Astrocyte of the cerebellum (primary cell): ENCODE measurements at regions not wholly inside any gene's neighbourhood (a gene's known extent, or its start where the extent isn't known, plus 50 kb on each side); places are given as distances from the start of the nearest gene placed in this dataset.

Source experiments
- DNase-seq: peaks from one replicate; pipeline ENCODE4 v3.0.0-alpha.2; 2011; ENCODE audit warnings: low read depth
- H3K4me3 ChIP-seq: 2 replicates; pipeline ENCODE4 v1.5.1; 2011; ENCODE audit warnings: mild to moderate bottlenecking, low read depth, low read length, moderate library complexity
- CTCF ChIP-seq: IDR thresholded peaks from 2 replicates; pipeline ENCODE4 v1.5.1; 2012; ENCODE audit warnings: low read length, low read depth, moderate library complexity, mild to moderate bottlenecking; ENCODE audit errors: missing control alignments
- in situ Hi-C: cut with HindIII; loops from 2 replicates; pipeline ENCODE4 v1.10.0; 2017; ENCODE audit warnings: low sequenced_read_pairs

DNA sequence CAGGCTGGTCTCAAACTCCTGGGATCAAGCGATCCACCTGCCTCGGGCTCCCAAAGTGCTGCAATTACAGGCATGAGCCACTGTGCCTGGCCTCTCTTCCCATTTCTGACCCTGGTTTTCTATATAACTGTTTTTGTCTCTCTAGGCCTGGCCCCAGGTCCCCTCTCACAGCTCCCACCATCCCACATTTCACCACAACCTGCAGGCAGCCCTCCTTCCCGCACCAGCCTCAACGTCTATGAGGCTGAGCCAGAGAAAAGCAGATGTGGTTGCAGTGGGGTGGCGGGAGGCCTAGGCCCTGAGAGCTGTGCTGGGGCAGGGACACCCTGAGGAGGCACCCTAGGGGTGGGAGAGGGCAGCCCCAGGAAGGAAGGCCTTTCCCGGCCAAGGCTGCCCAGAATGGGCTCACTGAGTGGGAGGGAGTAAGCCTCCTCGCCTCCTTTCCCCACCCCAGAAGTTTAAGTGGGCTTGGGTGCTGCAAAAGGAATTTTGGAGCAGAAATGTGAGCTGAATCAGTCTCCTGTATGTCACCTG is 99.7 kb downstream of the LSM3 start:
- DNase-seq = no peak
- no peak overlapping the region for H3K4me3 ChIP-seq
- in situ Hi-C loops = loop anchor here (25.0 kb wide), 1 partner anchor 184 kb away; no protein-coding TSS in a partner anchor
- no peak for TF ChIP-seq CTCF

DNA sequence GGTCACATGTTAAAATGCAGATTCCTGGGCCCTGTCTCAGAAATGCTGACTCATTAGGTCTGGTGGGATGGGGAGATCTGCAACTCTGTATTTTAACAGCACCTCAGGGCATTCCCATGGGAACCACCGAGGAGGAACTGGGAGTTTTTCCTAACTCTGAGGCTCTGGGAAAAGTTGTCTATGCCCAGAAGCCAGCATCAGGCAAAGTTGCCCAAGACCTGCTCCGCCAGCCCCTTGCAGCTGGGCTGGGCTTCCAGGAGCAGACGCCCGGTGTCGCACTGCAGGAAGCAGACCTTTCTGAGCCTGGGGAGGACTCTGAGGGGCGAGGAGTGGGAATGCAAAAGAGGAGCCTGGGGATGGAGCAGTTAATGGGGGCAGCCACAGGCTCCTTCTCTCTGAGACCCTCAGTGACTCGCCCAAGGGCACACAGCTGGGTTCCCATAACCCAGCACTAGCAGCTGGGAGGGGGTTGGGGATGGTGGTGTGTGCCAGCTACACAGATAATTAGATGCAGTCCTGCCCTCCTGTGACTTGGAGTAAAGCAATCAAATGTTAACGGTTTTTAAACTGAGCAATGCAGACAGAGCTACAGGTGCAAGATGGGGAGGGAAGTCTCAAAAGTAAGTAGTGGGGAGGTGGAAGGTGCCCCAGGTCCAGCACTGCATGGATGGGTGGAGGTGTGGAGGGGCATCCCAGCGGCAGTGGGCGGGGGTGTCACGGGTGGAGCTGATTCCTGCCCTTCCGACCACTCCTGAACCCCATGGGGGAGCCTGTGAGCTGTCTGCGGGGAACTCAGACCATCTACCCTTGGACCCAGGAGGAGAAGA is 100.4 kb downstream of the LSM3 start:
- no peak overlapping the region for H3K4me3 ChIP-seq
- in situ Hi-C loops = loop anchor here (25.0 kb wide), 1 partner anchor 183 kb away; no protein-coding TSS in a partner anchor
- DNase-seq = no peak
- no peak for TF ChIP-seq CTCF

- no peak for TF ChIP-seq CTCF
- DNase-seq = no peak
- no peak overlapping the region for H3K4me3 ChIP-seq
- in situ Hi-C loops = loop anchor here (25.0 kb wide), 1 partner anchor 183 kb away; no protein-coding TSS in a partner anchor
Observed at GRCh38 chr3:14279626-14280061, 101.0 kb downstream of the LSM3 start.

DNA sequence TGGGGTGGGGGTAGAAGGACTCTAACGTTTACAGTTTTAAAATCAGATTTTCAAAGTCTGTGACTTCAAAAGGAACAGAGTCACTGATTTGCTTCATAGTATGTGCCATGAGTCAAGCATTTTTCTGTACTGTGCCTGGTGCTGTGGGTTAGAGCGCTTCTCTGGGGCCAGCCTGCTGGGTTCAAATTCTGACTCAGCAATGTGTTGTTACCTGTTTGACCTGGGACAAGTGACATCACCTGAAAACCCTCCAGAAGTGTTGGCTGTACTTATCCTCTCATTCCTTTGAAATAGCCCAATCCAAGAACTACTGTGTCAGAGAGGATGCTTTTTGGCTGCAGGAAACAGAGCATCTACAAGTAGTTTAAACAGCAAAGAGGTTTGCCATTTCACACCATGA is 101.7 kb downstream of the LSM3 start:
- H3K4me3 ChIP-seq = no peak overlapping the region
- DNase-seq = no peak
- in situ Hi-C loops = loop anchor here (25.0 kb wide), 1 partner anchor 182 kb away; no protein-coding TSS in a partner anchor
- TF ChIP-seq CTCF = no peak

GRCh38 chr3:14281053-14281452 is 102.4 kb downstream of the LSM3 start:
- in situ Hi-C loops = loop anchor here (25.0 kb wide), 1 partner anchor 181 kb away; no protein-coding TSS in a partner anchor
- no peak for DNase-seq
- TF ChIP-seq CTCF = no peak
- H3K4me3 ChIP-seq = no peak overlapping the region

- no peak for TF ChIP-seq CTCF
- no peak overlapping the region for H3K4me3 ChIP-seq
- no peak for DNase-seq
- in situ Hi-C loops = loop anchor here (25.0 kb wide), 1 partner anchor 180 kb away; no protein-coding TSS in a partner anchor
Observed at GRCh38 chr3:14282001-14282705, 103.5 kb downstream of the LSM3 start.
